HEK293 (cell line): ENCODE measurements at regions not wholly inside any gene's neighbourhood (a gene's known extent, or its start where the extent isn't known, plus 50 kb on each side); places are given as distances from the start of the nearest gene placed in this dataset.

Experiments
- CTCF ChIA-PET: fragments of 350-600 bp; formaldehyde crosslinking; extraction: SDS; loops from one replicate; lab custom pipeline; 2021; ENCODE audit warnings: antibody characterized with exemption; lab: Yijun Ruan, JAX
- POLR2A ChIA-PET: fragments of 300-600 bp; formaldehyde crosslinking; extraction: SDS; loops from one replicate; lab custom pipeline; 2020; ENCODE audit warnings: antibody characterized with exemption, inconsistent platforms; lab: Yijun Ruan, JAX
- H3K27ac ChIP-seq: fragments of 200-500 bp; sonication (Bioruptor generic); 2 replicates; pipeline ENCODE4 v1.5.1; 2014; ENCODE audit warnings: low read depth, low read length, control low read depth, inconsistent platforms; ENCODE audit errors: extremely low read depth
- H3K36me3 ChIP-seq, 2 experiments: fragments of 200-500 bp in 1 of 2; sonication (Bioruptor generic) in 1 of 2; 1 replicate in 1 of 2; 2 replicates in 1 of 2; pipeline ENCODE4 v1.5.1; 2014 to 2017; ENCODE audit warnings: inconsistent platforms in 2 of 2, low read length in 2 of 2; ENCODE audit not compliant: control insufficient read depth in 2 of 2, insufficient read depth in 1 of 2
- H3K4me1 ChIP-seq: fragments of 200-500 bp; sonication (Bioruptor generic); 2 replicates; pipeline ENCODE4 v1.5.1; 2014; ENCODE audit warnings: mild to moderate bottlenecking, low read length, inconsistent platforms; ENCODE audit not compliant: control insufficient read depth, insufficient read depth
- H3K4me3 ChIP-seq: 2 replicates; pipeline ENCODE4 v1.5.1; 2011; ENCODE audit warnings: low read depth, mild to moderate bottlenecking, control low read depth, low read length, moderate library complexity
- H3K9me3 ChIP-seq: fragments of 200-500 bp; sonication (Bioruptor generic); 2 replicates; pipeline ENCODE4 v1.5.1; 2014; ENCODE audit warnings: low read depth, low read length, inconsistent platforms; ENCODE audit not compliant: control insufficient read depth, insufficient read depth
- FEZF1 ChIP-seq: fragments of 450-650 bp; formaldehyde crosslinking; IDR thresholded peaks from 2 replicates; pipeline ENCODE4 v1.5.1; 2016; ENCODE audit warnings: missing biosample characterization, missing genetic modification characterization
- GLIS2 ChIP-seq: fragments of 450-650 bp; formaldehyde crosslinking; IDR thresholded peaks from 2 replicates; pipeline ENCODE4 v1.5.1; 2016; ENCODE audit warnings: missing biosample characterization, missing genetic modification characterization
- HIC1 ChIP-seq: fragments of 450-650 bp; formaldehyde crosslinking; IDR thresholded peaks from 2 replicates; pipeline ENCODE4 v1.5.1; 2016; ENCODE audit warnings: missing biosample characterization, missing genetic modification characterization
- RBAK ChIP-seq: fragments of 450-650 bp; formaldehyde crosslinking; IDR thresholded peaks from 2 replicates; pipeline ENCODE4 v1.5.1; 2016; ENCODE audit warnings: missing biosample characterization, missing genetic modification characterization
- SP3 ChIP-seq: fragments of 450-650 bp; formaldehyde crosslinking; IDR thresholded peaks from 2 replicates; pipeline ENCODE4 v1.5.1; 2016; ENCODE audit warnings: missing biosample characterization, missing genetic modification characterization
- TSHZ1 ChIP-seq: fragments of 450-650 bp; formaldehyde crosslinking; IDR thresholded peaks from 2 replicates; pipeline ENCODE4 v1.5.1; 2016; ENCODE audit warnings: missing biosample characterization, missing genetic modification characterization, borderline replicate concordance
- ZNF140 ChIP-seq: fragments of 450-650 bp; formaldehyde crosslinking; IDR thresholded peaks from 2 replicates; pipeline ENCODE4 v1.5.1; 2016; ENCODE audit warnings: missing biosample characterization, missing genetic modification characterization
- ZNF280D ChIP-seq: fragments of 450-650 bp; formaldehyde crosslinking; IDR thresholded peaks from 2 replicates; pipeline ENCODE4 v1.5.1; 2016; ENCODE audit warnings: missing biosample characterization, missing genetic modification characterization
- ZNF488 ChIP-seq: fragments of 450-650 bp; formaldehyde crosslinking; IDR thresholded peaks from 2 replicates; pipeline ENCODE4 v1.5.1; 2016; ENCODE audit warnings: missing biosample characterization, missing genetic modification characterization
- ZNF514 ChIP-seq: fragments of 450-650 bp; formaldehyde crosslinking; IDR thresholded peaks from 2 replicates; pipeline ENCODE4 v1.5.1; 2016; ENCODE audit warnings: missing biosample characterization, missing genetic modification characterization
- ZNF518A ChIP-seq: fragments of 450-650 bp; formaldehyde crosslinking; conservative IDR thresholded peaks from 2 replicates; pipeline ENCODE4 v1.5.1; 2016; ENCODE audit warnings: low read depth, missing biosample characterization, missing genetic modification characterization
- ZNF704 ChIP-seq: fragments of 450-650 bp; formaldehyde crosslinking; IDR thresholded peaks from 2 replicates; pipeline ENCODE4 v1.5.1; 2016; ENCODE audit warnings: missing biosample characterization, missing genetic modification characterization
- ZNF777 ChIP-seq: fragments of 450-650 bp; formaldehyde crosslinking; IDR thresholded peaks from 2 replicates; pipeline ENCODE4 v1.5.1; 2017; ENCODE audit warnings: missing biosample characterization, missing genetic modification characterization, borderline replicate concordance
- ZSCAN18 ChIP-seq: fragments of 450-650 bp; formaldehyde crosslinking; IDR thresholded peaks from 2 replicates; pipeline ENCODE4 v1.5.1; 2016; ENCODE audit warnings: missing biosample characterization, missing genetic modification characterization
- TF ChIP-seq, protein P1 (sequence below): fragments of 450-650 bp; formaldehyde crosslinking; IDR thresholded peaks from 2 replicates; pipeline ENCODE4 v1.5.1; 2016; ENCODE audit warnings: missing biosample characterization, missing genetic modification characterization

DNA sequence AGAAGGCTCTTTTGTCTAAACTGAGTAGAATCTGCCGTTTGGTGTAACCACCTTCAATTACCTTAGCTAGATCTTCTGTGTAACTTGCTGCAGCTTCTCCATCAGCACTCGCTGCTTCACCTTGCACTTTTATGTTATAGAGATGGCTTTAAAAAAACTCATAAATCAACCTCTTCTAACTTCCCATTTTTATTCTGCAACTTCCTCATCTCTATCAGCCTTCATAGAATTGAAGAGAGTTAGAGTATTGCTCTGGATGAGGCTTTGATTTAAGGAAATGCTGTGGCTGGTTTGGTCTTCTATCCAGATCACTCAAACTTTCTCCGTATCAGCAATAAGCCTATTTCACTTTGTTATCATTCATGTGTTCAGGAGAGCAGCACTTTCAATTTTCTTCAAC, 1131.9 kb upstream of the CELF2 start:
- H3K4me1 ChIP-seq, result no peaks in the 10 kb centered on the region
- ChIA-PET CTCF (no interaction called here), POLR2A (no interaction called here)

DNA sequence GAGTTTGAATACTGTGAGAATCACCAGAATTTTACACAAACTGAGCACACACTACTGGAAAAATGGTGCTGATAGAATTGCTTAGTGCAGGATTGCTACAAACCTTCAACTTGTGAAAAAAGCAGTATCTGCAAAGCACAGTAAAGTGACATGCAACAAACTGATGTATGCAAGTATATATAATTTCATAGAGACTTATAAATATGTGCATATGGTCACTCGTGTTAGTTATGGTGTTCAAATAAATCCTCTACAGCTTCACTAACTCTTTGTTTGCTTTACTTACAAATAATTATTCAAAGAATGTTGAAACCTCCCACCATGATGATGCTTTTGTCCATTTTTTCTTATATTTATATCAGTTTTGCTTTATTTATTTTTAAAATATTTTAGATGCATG, 1130.9 kb upstream of the CELF2 start:
- H3K27ac ChIP-seq, result no peak overlapping the region
- POLR2A ChIA-PET, result no interaction called here
- CTCF ChIA-PET, result no interaction called here
- H3K36me3 ChIP-seq, result no peaks in the 10 kb centered on the region
- H3K9me3 ChIP-seq, result no peaks in the 10 kb centered on the region
- H3K4me1 ChIP-seq, result no peaks in the 10 kb centered on the region
- H3K4me3 ChIP-seq, result no peak overlapping the region
- TF ChIP-seq RBAK (tag by site-specific recombination) (no peak), ZNF704 (tag by site-specific recombination) (no peak), ZNF518A (tag by site-specific recombination) (no peak), GLIS2 (tag by site-specific recombination) (no peak), HIC1 (tag by site-specific recombination) (no peak), TSHZ1 (no peak), FEZF1 (tag by site-specific recombination) (no peak), SP3 (tag by site-specific recombination) (no peak), ZNF280D (tag by site-specific recombination) (no peak), ZSCAN18 (no peak), ZNF140 (no peak)
- TF ChIP-seq, protein P1, sequence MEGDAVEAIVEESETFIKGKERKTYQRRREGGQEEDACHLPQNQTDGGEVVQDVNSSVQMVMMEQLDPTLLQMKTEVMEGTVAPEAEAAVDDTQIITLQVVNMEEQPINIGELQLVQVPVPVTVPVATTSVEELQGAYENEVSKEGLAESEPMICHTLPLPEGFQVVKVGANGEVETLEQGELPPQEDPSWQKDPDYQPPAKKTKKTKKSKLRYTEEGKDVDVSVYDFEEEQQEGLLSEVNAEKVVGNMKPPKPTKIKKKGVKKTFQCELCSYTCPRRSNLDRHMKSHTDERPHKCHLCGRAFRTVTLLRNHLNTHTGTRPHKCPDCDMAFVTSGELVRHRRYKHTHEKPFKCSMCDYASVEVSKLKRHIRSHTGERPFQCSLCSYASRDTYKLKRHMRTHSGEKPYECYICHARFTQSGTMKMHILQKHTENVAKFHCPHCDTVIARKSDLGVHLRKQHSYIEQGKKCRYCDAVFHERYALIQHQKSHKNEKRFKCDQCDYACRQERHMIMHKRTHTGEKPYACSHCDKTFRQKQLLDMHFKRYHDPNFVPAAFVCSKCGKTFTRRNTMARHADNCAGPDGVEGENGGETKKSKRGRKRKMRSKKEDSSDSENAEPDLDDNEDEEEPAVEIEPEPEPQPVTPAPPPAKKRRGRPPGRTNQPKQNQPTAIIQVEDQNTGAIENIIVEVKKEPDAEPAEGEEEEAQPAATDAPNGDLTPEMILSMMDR (tag by site-specific recombination), result no peak

More for the DNA sequence above, 1131.9 kb upstream of the CELF2 start:
- Histone ChIP-seq H3K9me3 (no peaks in the 10 kb centered on the region), H3K27ac (no peak overlapping the region), H3K36me3 (no peaks in the 10 kb centered on the region), H3K4me3 (no peak overlapping the region)
- TF ChIP-seq ZNF488 (tag by site-specific recombination) (no peak), ZNF777 (no peak), ZNF514 (no peak)
